PFSK-1 (cell line): ENCODE measurements at regions not wholly inside any gene's neighbourhood (a gene's known extent, or its start where the extent isn't known, plus 50 kb on each side); places are given as distances from the start of the nearest gene placed in this dataset.

Source experiments
- FOXP2 ChIP-seq: optimal IDR thresholded peaks from 2 replicates; pipeline ENCODE3; 2011; ENCODE audit warnings: borderline replicate concordance, control low read depth, inconsistent platforms; ENCODE audit not compliant: insufficient read depth; ENCODE audit errors: extremely low read length, extremely low read depth
- POLR2AphosphoS5 ChIP-seq: IDR thresholded peaks from 2 replicates; pipeline ENCODE4 v1.6.1; 2012; ENCODE audit warnings: low read depth, mild to moderate bottlenecking, control low read depth, low read length, moderate library complexity
- SIN3A ChIP-seq: IDR thresholded peaks from 2 replicates; pipeline ENCODE4 v1.6.1; 2012; ENCODE audit warnings: mild to moderate bottlenecking, low read length, moderate library complexity, borderline replicate concordance; ENCODE audit not compliant: insufficient read depth
- TAF1 ChIP-seq: IDR thresholded peaks from 2 replicates; pipeline ENCODE4 v1.6.1; 2012; ENCODE audit warnings: low read length, control low read depth, borderline replicate concordance; ENCODE audit not compliant: insufficient read depth
- TF ChIP-seq, protein P1 (sequence below), 2 experiments: IDR thresholded peaks; 2 replicates each; pipeline versions ENCODE4 v1.6.1 to v1.8.0; 2011 to 2012; ENCODE audit warnings: low read depth in 2 of 2, low read length in 2 of 2, control low read depth in 1 of 2, inconsistent platforms in 1 of 2, mild to moderate bottlenecking in 1 of 2, moderate library complexity in 1 of 2; ENCODE audit not compliant: insufficient read depth in 1 of 2

DNA sequence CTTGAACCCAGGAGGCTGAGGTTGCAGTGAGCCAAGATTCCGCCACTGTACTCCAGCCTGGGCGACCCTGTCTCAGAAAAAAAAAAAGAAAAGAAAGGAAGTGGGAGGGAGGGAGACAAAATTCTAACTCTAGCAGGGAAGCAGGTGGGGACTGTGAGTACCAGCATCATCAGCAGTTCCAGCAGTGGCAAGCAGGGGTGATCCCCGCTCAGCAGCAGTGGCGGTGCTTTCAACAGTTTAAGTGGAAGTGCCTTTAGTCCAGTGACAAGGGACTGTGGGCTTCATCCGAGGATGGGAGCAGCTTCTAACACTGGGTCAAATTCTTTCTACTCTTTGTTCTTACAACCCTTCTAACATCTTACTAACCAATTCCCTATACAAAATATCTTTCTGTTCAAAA lies 858.1 kb upstream of the ADAMTS5 start:
- TF ChIP-seq, protein P1, sequence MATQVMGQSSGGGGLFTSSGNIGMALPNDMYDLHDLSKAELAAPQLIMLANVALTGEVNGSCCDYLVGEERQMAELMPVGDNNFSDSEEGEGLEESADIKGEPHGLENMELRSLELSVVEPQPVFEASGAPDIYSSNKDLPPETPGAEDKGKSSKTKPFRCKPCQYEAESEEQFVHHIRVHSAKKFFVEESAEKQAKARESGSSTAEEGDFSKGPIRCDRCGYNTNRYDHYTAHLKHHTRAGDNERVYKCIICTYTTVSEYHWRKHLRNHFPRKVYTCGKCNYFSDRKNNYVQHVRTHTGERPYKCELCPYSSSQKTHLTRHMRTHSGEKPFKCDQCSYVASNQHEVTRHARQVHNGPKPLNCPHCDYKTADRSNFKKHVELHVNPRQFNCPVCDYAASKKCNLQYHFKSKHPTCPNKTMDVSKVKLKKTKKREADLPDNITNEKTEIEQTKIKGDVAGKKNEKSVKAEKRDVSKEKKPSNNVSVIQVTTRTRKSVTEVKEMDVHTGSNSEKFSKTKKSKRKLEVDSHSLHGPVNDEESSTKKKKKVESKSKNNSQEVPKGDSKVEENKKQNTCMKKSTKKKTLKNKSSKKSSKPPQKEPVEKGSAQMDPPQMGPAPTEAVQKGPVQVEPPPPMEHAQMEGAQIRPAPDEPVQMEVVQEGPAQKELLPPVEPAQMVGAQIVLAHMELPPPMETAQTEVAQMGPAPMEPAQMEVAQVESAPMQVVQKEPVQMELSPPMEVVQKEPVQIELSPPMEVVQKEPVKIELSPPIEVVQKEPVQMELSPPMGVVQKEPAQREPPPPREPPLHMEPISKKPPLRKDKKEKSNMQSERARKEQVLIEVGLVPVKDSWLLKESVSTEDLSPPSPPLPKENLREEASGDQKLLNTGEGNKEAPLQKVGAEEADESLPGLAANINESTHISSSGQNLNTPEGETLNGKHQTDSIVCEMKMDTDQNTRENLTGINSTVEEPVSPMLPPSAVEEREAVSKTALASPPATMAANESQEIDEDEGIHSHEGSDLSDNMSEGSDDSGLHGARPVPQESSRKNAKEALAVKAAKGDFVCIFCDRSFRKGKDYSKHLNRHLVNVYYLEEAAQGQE (IDR thresholded peaks at IDR 0.05; ENCODE audit: insufficient read depth in 1 of 2, low read depth in 2 of 2, low read length in 2 of 2) = no peak
- no peak for TF ChIP-seq SIN3A
- TF ChIP-seq FOXP2 = no peak
- no peak for TF ChIP-seq TAF1
- TF ChIP-seq POLR2AphosphoS5 = no peak

DNA sequence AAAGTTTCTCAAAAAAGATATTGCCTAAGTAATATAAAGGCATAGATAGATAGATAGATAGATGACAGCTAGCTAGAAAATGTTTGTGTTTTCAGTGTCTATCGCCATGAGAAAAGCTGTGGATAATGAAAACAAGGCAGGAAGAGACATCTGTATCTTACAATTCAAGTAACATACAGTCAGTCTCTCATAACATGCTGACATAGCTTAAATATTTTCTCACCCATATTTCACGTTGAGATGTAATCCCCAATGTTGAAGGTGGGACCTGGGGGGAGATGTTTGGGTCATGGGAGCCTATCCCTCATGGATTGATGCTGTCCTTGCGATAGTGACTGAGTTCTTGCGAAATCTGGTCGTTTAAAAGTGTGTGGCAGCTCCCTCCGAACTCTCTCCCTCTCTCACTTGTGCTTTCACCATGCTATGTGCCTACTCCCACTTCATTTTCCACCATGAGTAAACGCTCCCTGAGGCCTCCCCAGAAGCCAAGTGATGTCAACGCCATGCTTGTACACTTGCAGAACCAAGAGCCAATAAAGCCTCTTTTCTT lies 856.8 kb upstream of the ADAMTS5 start:
- TF ChIP-seq, protein P1 (IDR thresholded peaks at IDR 0.05; ENCODE audit: insufficient read depth in 1 of 2, low read depth in 2 of 2, low read length in 2 of 2) = no peak
- no peak for TF ChIP-seq FOXP2
- no peak for TF ChIP-seq SIN3A
- no peak for TF ChIP-seq POLR2AphosphoS5
- no peak for TF ChIP-seq TAF1

DNA sequence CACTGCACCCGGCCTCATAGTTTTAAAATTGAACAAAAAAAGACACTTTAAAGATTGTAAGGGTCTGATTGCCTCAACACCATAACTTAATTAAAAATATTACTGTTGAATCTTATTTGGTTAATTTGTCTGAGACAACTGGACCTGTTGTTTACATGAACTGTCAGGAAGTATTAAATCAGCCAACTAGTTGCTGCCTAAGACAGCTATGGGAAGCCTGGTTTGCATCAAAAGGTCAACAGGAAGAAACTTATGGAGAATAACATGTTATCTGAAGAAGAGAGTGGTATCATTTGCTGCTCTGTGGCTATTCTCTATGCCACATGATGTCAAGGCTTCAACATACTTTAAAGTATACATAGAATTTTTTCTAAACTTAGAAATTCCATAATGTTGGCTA lies 853.5 kb upstream of the ADAMTS5 start:
- TF ChIP-seq, protein P1 (IDR thresholded peaks at IDR 0.05; ENCODE audit: insufficient read depth in 1 of 2, low read depth in 2 of 2, low read length in 2 of 2) = no peak
- TF ChIP-seq POLR2AphosphoS5 = no peak
- TF ChIP-seq TAF1 = no peak
- TF ChIP-seq FOXP2 = no peak
- no peak for TF ChIP-seq SIN3A

DNA sequence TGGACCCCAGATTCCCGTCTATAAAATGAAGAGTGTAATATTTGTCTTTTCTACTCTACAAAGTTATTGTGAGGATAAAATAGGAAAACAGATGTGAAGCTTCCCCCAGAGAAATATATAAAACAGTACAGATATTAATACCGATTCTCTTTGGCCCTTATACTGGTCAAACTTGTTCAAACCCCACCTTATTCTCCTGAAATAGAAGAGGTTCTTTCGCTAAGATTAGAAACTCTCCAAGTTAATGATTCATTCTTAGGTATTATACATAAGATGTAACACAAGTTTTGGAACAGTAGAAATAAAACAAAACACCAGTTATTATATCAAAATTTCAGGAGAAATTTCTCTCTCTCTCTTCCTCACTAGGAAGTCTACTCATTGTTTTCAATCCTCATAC lies 852.4 kb upstream of the ADAMTS5 start:
- no peak for TF ChIP-seq FOXP2
- TF ChIP-seq, protein P1 (IDR thresholded peaks at IDR 0.05; ENCODE audit: insufficient read depth in 1 of 2, low read depth in 2 of 2, low read length in 2 of 2) = no peak
- TF ChIP-seq POLR2AphosphoS5 = no peak
- no peak for TF ChIP-seq TAF1
- TF ChIP-seq SIN3A = no peak

DNA sequence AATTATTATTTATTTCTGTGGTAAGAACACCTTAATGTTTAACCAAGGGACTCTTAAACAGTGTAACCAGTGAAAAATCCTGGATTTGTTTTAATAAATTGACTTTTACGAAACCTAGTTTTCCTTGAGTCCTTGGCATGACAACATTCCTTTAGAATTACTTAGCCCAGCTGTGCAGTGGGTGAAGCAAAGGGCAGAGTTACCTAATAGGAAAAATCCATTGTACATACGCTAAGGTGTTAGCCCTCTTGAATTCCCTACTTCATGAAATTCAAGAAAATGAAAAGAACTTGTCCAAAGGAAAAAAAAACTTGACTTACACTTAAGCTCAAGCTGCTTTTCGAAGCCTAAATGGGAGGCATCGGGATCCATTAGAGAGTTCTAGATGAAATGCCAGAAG lies 852.0 kb upstream of the ADAMTS5 start:
- TF ChIP-seq, protein P1 (IDR thresholded peaks at IDR 0.05; ENCODE audit: insufficient read depth in 1 of 2, low read depth in 2 of 2, low read length in 2 of 2) = no peak
- no peak for TF ChIP-seq POLR2AphosphoS5
